B cell (primary cell): ENCODE measurements at regions not wholly inside any gene's neighbourhood (a gene's known extent, or its start where the extent isn't known, plus 50 kb on each side); places are given as distances from the start of the nearest gene placed in this dataset.

Experiments used
- ATAC-seq: fragments of 200-7000 bp; cut with Tn5 transposase; one replicate; pipeline ENCODE4 v1.10.0; 2021; ENCODE audit warnings: low read depth, mild to moderate bottlenecking, moderate number of reproducible peaks, moderate library complexity
- CTCF ChIA-PET: fragments of 350-600 bp; sonication (Branson Sonifier 250); formaldehyde crosslinking; loops from one replicate; lab custom pipeline; 2021; ENCODE audit warnings: antibody characterized with exemption, inconsistent platforms; lab: Charles Lee
- POLR2A ChIA-PET: fragments of 350-600 bp; sonication (Branson Sonifier 250); formaldehyde crosslinking; loops from one replicate; lab custom pipeline; 2021; ENCODE audit warnings: antibody characterized with exemption; lab: Charles Lee
- DNase-seq: peaks from one replicate; pipeline ENCODE4 v3.0.0; 2013
- H2AFZ ChIP-seq: 2 replicates; pipeline ENCODE4 v1.6.1; 2012; ENCODE audit warnings: mild to moderate bottlenecking, low read depth, low read length; ENCODE audit not compliant: insufficient read depth, poor library complexity, severe bottlenecking
- H3K27ac ChIP-seq, 2 donors: 1 replicate in 1 of 2; 2 replicates in 1 of 2; pipeline ENCODE4 v1.5.1; 2012 to 2013; ENCODE audit warnings: low read length in 2 of 2, mild to moderate bottlenecking in 2 of 2, moderate library complexity in 1 of 2
- H3K27me3 ChIP-seq, 4 experiments: fragments of 200-600 bp in 1 of 4; sonication (generic) in 1 of 4; replicated peaks in 1 of 4; 1 replicate in 2 of 4; 2 replicates in 2 of 4; pipeline versions ENCODE4 v1.6.1 to v1.7.0; 2013 to 2016; ENCODE audit warnings: low read length in 3 of 4, mild to moderate bottlenecking in 2 of 4, mixed read lengths in 1 of 4, moderate library complexity in 1 of 4; ENCODE audit not compliant: insufficient read depth in 4 of 4, control insufficient read depth in 3 of 4; ENCODE audit errors: control extremely low read depth in 1 of 4
- H3K36me3 ChIP-seq, 2 experiments: replicated peaks in 1 of 2; 1 replicate in 1 of 2; 2 replicates in 1 of 2; pipeline versions ENCODE4 v1.6.1 to v1.7.1; 2013; ENCODE audit warnings: low read length in 1 of 2; ENCODE audit not compliant: insufficient read depth in 2 of 2, control insufficient read depth in 1 of 2; ENCODE audit errors: control extremely low read depth in 1 of 2, extremely low read depth in 1 of 2
- H3K4me1 ChIP-seq, 2 donors: fragments of 200-600 bp in 1 of 2; sonication (generic) in 1 of 2; 1 replicate in 1 of 2; 2 replicates in 1 of 2; pipeline versions ENCODE4 v1.5.1 to v1.6.1; 2013 to 2017; ENCODE audit warnings: low read length in 2 of 2; ENCODE audit not compliant: control insufficient read depth in 2 of 2, insufficient read depth in 2 of 2
- H3K4me2 ChIP-seq: replicated peaks from 2 replicates; pipeline ENCODE3; 2012; ENCODE audit warnings: mild to moderate bottlenecking, low read depth, low read length; ENCODE audit not compliant: poor library complexity, severe bottlenecking
- H3K4me3 ChIP-seq, 5 experiments: fragments of 200-600 bp in 1 of 5; sonication (generic) in 1 of 5; 1 replicate in 3 of 5; 2 replicates in 2 of 5; pipeline versions ENCODE4 v1.5.1 to v1.7.0; 2011 to 2016; ENCODE audit warnings: low read length in 4 of 5, mild to moderate bottlenecking in 4 of 5, low read depth in 2 of 5, control low read depth in 1 of 5, moderate library complexity in 1 of 5; ENCODE audit not compliant: insufficient read depth in 1 of 5; ENCODE audit errors: control extremely low read depth in 1 of 5, extremely low read depth in 1 of 5
- H3K79me2 ChIP-seq: fragments of 200-600 bp; sonication (generic); one replicate; pipeline ENCODE4 v1.6.0; 2016; ENCODE audit warnings: low read length; ENCODE audit not compliant: control insufficient read depth, insufficient read depth
- H3K9ac ChIP-seq: fragments of 200-600 bp; sonication (generic); 2 replicates; pipeline ENCODE4 v1.6.1; 2017; ENCODE audit warnings: mild to moderate bottlenecking, low read length, moderate library complexity
- H3K9me3 ChIP-seq, 3 donors: one replicate each; pipeline versions ENCODE4 v1.6.1 to v1.7.1; 2013; ENCODE audit warnings: low read length in 2 of 3; ENCODE audit not compliant: control insufficient read depth in 2 of 3, insufficient read depth in 1 of 3; ENCODE audit errors: control extremely low read depth in 1 of 3
- H4K20me1 ChIP-seq: 2 replicates; pipeline ENCODE4 v1.6.0; 2012; ENCODE audit warnings: mild to moderate bottlenecking, low read length; ENCODE audit not compliant: insufficient read depth, control insufficient read depth, poor library complexity, severe bottlenecking
- H3K27ac Mint-ChIP-seq: one replicate; pipeline ENCODE4 v1.8.0; 2021; ENCODE audit warnings: mixed read lengths
- H3K27me3 Mint-ChIP-seq: one replicate; pipeline ENCODE4 v1.8.0; 2021; ENCODE audit warnings: mixed read lengths
- H3K4me1 Mint-ChIP-seq: one replicate; pipeline ENCODE4 v1.8.0; 2021; ENCODE audit warnings: mixed read lengths
- H3K4me3 Mint-ChIP-seq: one replicate; pipeline ENCODE4 v1.8.0; 2021; ENCODE audit warnings: mixed read lengths
- H3K9me3 Mint-ChIP-seq: one replicate; pipeline ENCODE4 v1.8.0; 2022; ENCODE audit warnings: mixed read lengths; ENCODE audit not compliant: insufficient read depth
- EZH2 ChIP-seq: IDR thresholded peaks from 2 replicates; pipeline ENCODE4 v1.6.1; 2012; ENCODE audit warnings: borderline replicate concordance, low read depth, mild to moderate bottlenecking, moderate library complexity, low read length; ENCODE audit not compliant: insufficient read depth, poor library complexity, severe bottlenecking
- WGBS: methylation state at CpG from one replicate; pipeline ENCODE4 v1.1.5; 2013; ENCODE audit warnings: missing lambda C conversion rate; ENCODE audit not compliant: insufficient coverage; 5-methylcytosine and 5-hydroxymethylcytosine counted together
- intact Hi-C: fragments of 100-400 bp; cut with micrococcal nuclease; formaldehyde crosslinking; loops from one replicate; pipeline ENCODE4 v1.10.0; 2022
- TF ChIP-seq, protein P1 (sequence below): fragments of 200-600 bp; IDR thresholded peaks from one replicate; pipeline ENCODE4 v1.8.0; 2022; ENCODE audit warnings: antibody characterized with exemption, mild to moderate bottlenecking

DNA sequence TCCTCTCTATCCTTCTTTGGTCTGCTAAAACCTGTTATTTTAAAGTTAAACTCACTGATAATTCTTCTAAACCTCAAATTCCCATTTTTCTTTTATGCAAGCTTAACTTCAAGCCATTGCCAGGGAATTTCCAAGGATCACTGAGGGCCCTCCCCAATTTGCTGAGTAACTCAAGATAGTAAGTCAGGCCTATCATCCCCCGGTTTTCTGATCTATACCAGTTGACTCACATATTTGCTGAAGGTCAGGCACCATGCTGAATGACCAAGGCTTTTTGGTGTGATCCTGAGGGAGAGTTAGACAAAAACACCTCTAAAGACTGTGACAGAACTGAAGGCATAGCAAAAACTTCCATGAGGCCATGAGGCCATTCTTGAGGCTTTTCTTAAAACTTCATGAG lies 1301.9 kb downstream of the PCDH7 start:
- Histone ChIP-seq H3K4me3 (no peak overlapping the region), H3K27ac (no peak overlapping the region), H3K9ac (no peak overlapping the region), H3K4me2 (no peak overlapping the region), H3K36me3 (no peaks in the 10 kb centered on the region), H3K79me2 (no peaks in the 10 kb centered on the region), H3K27me3 (no peaks in the 10 kb centered on the region), H3K9me3 (no peaks in the 10 kb centered on the region), H4K20me1 (no peaks in the 10 kb centered on the region), H2AFZ (no peak overlapping the region), H3K4me1 (no peaks in the 10 kb centered on the region)
- Mint-ChIP-seq H3K27me3 (no peaks in the 10 kb centered on the region), H3K27ac (no peak overlapping the region), H3K9me3 (peaks cover 3% of the 10 kb centered on the region), H3K4me3 (no peak overlapping the region), H3K4me1 (no peaks in the 10 kb centered on the region)
- WGBS = no CpG with 5 or more reads among the region's 1 CpG
- intact Hi-C loops = no loop called here
- ChIA-PET POLR2A (no interaction called here), CTCF (no interaction called here)
- TF ChIP-seq, protein P1, sequence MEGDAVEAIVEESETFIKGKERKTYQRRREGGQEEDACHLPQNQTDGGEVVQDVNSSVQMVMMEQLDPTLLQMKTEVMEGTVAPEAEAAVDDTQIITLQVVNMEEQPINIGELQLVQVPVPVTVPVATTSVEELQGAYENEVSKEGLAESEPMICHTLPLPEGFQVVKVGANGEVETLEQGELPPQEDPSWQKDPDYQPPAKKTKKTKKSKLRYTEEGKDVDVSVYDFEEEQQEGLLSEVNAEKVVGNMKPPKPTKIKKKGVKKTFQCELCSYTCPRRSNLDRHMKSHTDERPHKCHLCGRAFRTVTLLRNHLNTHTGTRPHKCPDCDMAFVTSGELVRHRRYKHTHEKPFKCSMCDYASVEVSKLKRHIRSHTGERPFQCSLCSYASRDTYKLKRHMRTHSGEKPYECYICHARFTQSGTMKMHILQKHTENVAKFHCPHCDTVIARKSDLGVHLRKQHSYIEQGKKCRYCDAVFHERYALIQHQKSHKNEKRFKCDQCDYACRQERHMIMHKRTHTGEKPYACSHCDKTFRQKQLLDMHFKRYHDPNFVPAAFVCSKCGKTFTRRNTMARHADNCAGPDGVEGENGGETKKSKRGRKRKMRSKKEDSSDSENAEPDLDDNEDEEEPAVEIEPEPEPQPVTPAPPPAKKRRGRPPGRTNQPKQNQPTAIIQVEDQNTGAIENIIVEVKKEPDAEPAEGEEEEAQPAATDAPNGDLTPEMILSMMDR = no peak
- no peak for ATAC-seq
- DNase-seq = no peak

DNA sequence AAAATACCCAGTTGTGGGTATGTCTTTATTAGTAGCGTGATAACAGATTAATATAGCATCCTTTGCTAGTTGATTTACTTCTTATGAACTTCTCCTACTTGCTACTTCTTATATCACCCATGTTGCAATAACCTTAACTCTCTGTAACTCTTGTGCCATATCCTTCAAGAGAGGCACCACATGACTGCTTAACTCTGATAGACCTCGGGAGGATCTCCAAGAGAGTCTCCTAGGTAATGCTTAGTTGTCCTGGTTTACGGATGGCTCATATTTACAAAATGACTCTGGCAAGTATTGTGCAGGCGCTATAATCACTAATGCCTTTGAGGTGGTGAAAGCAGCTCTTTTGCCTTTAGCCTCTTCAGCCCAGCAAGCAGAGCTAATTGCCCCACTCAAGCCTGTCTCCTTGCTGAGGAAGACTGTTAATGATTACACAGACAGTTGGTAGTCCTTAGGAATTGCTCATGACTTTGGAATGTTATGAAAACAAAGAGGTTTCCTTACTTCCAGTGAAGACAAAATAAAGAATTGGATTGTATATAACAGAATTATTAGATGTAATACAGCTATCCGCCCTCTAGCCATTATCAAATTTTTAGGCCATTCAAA lies 1305.8 kb downstream of the PCDH7 start:
- Histone ChIP-seq H3K79me2 (no peaks in the 10 kb centered on the region), H4K20me1 (no peaks in the 10 kb centered on the region), H3K9me3 (no peaks in the 10 kb centered on the region), H2AFZ (no peak overlapping the region), H3K4me1 (no peaks in the 10 kb centered on the region), H3K36me3 (no peaks in the 10 kb centered on the region), H3K27ac (no peak overlapping the region), H3K9ac (no peak overlapping the region), H3K4me2 (no peak overlapping the region), H3K27me3 (no peaks in the 10 kb centered on the region), H3K4me3 (no peak overlapping the region)
- Mint-ChIP-seq H3K27me3 (no peaks in the 10 kb centered on the region), H3K27ac (no peak overlapping the region), H3K4me3 (no peak overlapping the region), H3K9me3 (peaks cover 3% of the 10 kb centered on the region), H3K4me1 (no peaks in the 10 kb centered on the region)
- TF ChIP-seq, protein P1 = no peak
- TF ChIP-seq EZH2 = no peak
- intact Hi-C loops = no loop called here
- POLR2A ChIA-PET = no interaction called here
- 100% methylated on average over 3 of the region's 5 CpGs for WGBS
- DNase-seq (no peak), ATAC-seq (no peak)
- CTCF ChIA-PET = no interaction called here
